Neural progenitor cell (in vitro differentiated cells): ENCODE measurements at regions not wholly inside any gene's neighbourhood (a gene's known extent, or its start where the extent isn't known, plus 50 kb on each side); places are given as distances from the start of the nearest gene placed in this dataset.

ENCODE experiments used
- DNase-seq: peaks from one replicate; pipeline ENCODE4 v3.0.0-alpha.2; 2016; ENCODE audit warnings: low spot score
- H2AFZ ChIP-seq: fragments of 200-600 bp; sonication (generic); replicated peaks from 2 replicates; pipeline ENCODE4 v1.6.1; 2016; ENCODE audit warnings: antibody characterized with exemption
- H3F3A ChIP-seq: fragments of 200-600 bp; sonication (generic); 2 replicates; pipeline ENCODE4 v1.6.1; 2016; ENCODE audit warnings: antibody characterized with exemption, low read depth
- H3K27ac ChIP-seq: fragments of 200-600 bp; sonication (generic); 2 replicates; pipeline ENCODE4 v1.5.1; 2016; ENCODE audit warnings: mild to moderate bottlenecking
- H3K27me3 ChIP-seq: fragments of 200-600 bp; sonication (generic); 2 replicates; pipeline ENCODE4 v1.6.1; 2016; ENCODE audit warnings: mild to moderate bottlenecking, moderate library complexity
- H3K36me3 ChIP-seq: fragments of 200-600 bp; sonication (generic); 2 replicates; pipeline ENCODE4 v1.5.1; 2016
- H3K4me1 ChIP-seq: fragments of 200-600 bp; sonication (generic); 2 replicates; pipeline ENCODE4 v1.6.1; 2016; ENCODE audit warnings: mixed run types
- H3K4me2 ChIP-seq: fragments of 200-600 bp; sonication (generic); 2 replicates; pipeline ENCODE4 v1.6.1; 2016
- H3K4me3 ChIP-seq: fragments of 200-600 bp; sonication (generic); 2 replicates; pipeline ENCODE4 v1.5.1; 2016
- H3K79me2 ChIP-seq: fragments of 200-600 bp; sonication (generic); 2 replicates; pipeline ENCODE4 v1.6.1; 2016; ENCODE audit warnings: low read depth
- H3K9ac ChIP-seq: fragments of 200-600 bp; sonication (generic); 2 replicates; pipeline ENCODE4 v1.6.1; 2016
- H3K9me3 ChIP-seq: fragments of 200-600 bp; sonication (generic); 2 replicates; pipeline ENCODE4 v1.5.1; 2016; ENCODE audit warnings: low read depth
- H4K20me1 ChIP-seq: fragments of 200-600 bp; sonication (generic); 2 replicates; pipeline ENCODE4 v1.6.1; 2016; ENCODE audit warnings: low read depth
- H3K27ac Mint-ChIP-seq: 3 replicates; pipeline ENCODE4 v1.8.0; 2021; ENCODE audit warnings: mixed read lengths
- H3K27me3 Mint-ChIP-seq: 2 replicates; pipeline ENCODE4 v1.8.0; 2022; ENCODE audit warnings: low read depth, mild to moderate bottlenecking, inconsistent platforms, moderate library complexity, mixed read lengths; ENCODE audit not compliant: insufficient read depth
- H3K36me3 Mint-ChIP-seq: 3 replicates; pipeline ENCODE4 v1.8.0; 2021; ENCODE audit warnings: mixed read lengths
- H3K4me1 Mint-ChIP-seq: 3 replicates; pipeline ENCODE4 v1.8.0; 2021; ENCODE audit warnings: mixed read lengths
- H3K4me3 Mint-ChIP-seq: 3 replicates; pipeline ENCODE4 v1.8.0; 2021; ENCODE audit warnings: mild to moderate bottlenecking, moderate library complexity, mixed read lengths
- H3K9me3 Mint-ChIP-seq: 3 replicates; pipeline ENCODE4 v1.8.0; 2020; ENCODE audit warnings: mixed read lengths
- CTCF ChIP-seq: fragments of 200-600 bp; sonication (generic); IDR thresholded peaks from 2 replicates; pipeline ENCODE4 v1.5.1; 2017; ENCODE audit warnings: antibody characterized with exemption, mild to moderate bottlenecking
- EZH2 ChIP-seq: fragments of 200-600 bp; sonication (generic); IDR thresholded peaks from 2 replicates; pipeline ENCODE4 v1.6.1; 2017; ENCODE audit warnings: antibody characterized with exemption, mild to moderate bottlenecking, moderate library complexity
- EZH2phosphoT487 ChIP-seq: fragments of 200-600 bp; sonication (generic); IDR thresholded peaks from 2 replicates; pipeline ENCODE4 v1.6.1; 2017; ENCODE audit warnings: antibody characterized with exemption

GRCh38 chr3:8136553-8136952 is 365.1 kb upstream of the LMCD1 start:
- no peaks in the 10 kb centered on the region for H3K36me3 ChIP-seq
- Mint-ChIP-seq H3K27me3 (peaks cover 3% of the 10 kb centered on the region), H3K9me3 (no peaks in the 10 kb centered on the region), H3K4me3 (no peak overlapping the region), H3K36me3 (no peaks in the 10 kb centered on the region), H3K4me1 (no peaks in the 10 kb centered on the region), H3K27ac (no peak overlapping the region)
- no peak overlapping the region for H2AFZ ChIP-seq
- H3K27me3 ChIP-seq = no peaks in the 10 kb centered on the region
- no peak overlapping the region for H3K27ac ChIP-seq
- H3K9me3 ChIP-seq = no peaks in the 10 kb centered on the region
- H4K20me1 ChIP-seq = no peaks in the 10 kb centered on the region
- no peak overlapping the region for H3K9ac ChIP-seq
- no peaks in the 10 kb centered on the region for H3K4me1 ChIP-seq
- H3K4me3 ChIP-seq = no peak overlapping the region
- TF ChIP-seq CTCF = no peak
- peaks cover 3% of the 10 kb centered on the region for H3F3A ChIP-seq
- H3K4me2 ChIP-seq = no peak overlapping the region
- no peaks in the 10 kb centered on the region for H3K79me2 ChIP-seq
- no peak for DNase-seq

GRCh38 chr3:8143186-8143585 is 358.4 kb upstream of the LMCD1 start:
- H2AFZ ChIP-seq = no peak overlapping the region
- no peak overlapping the region for H3K4me3 ChIP-seq
- no peaks in the 10 kb centered on the region for H3K79me2 ChIP-seq
- H3K27ac Mint-ChIP-seq = no peak overlapping the region
- no peak for DNase-seq
- H3K36me3 ChIP-seq = no peaks in the 10 kb centered on the region
- H3K27me3 ChIP-seq = no peaks in the 10 kb centered on the region
- H3K4me2 ChIP-seq = no peak overlapping the region
- H3K9me3 Mint-ChIP-seq = no peaks in the 10 kb centered on the region
- no peak for TF ChIP-seq EZH2phosphoT487
- TF ChIP-seq CTCF = no peak
- TF ChIP-seq EZH2 = no peak
- H3K9ac ChIP-seq = no peak overlapping the region
- H3K36me3 Mint-ChIP-seq = no peaks in the 10 kb centered on the region
- H4K20me1 ChIP-seq = no peaks in the 10 kb centered on the region
- peaks cover 2% of the 10 kb centered on the region for H3K27me3 Mint-ChIP-seq
- H3F3A ChIP-seq = peaks cover 3% of the 10 kb centered on the region
- H3K27ac ChIP-seq = no peak overlapping the region
- H3K4me1 ChIP-seq = no peaks in the 10 kb centered on the region
- no peaks in the 10 kb centered on the region for H3K9me3 ChIP-seq
- H3K4me3 Mint-ChIP-seq = no peak overlapping the region
- H3K4me1 Mint-ChIP-seq = no peaks in the 10 kb centered on the region

GRCh38 chr3:8145661-8146060 is 356.0 kb upstream of the LMCD1 start:
- Histone ChIP-seq H2AFZ (no peak overlapping the region), H3K79me2 (no peaks in the 10 kb centered on the region), H3K9ac (no peak overlapping the region), H3K36me3 (no peaks in the 10 kb centered on the region), H3K27ac (no peak overlapping the region), H3F3A (peaks cover 3% of the 10 kb centered on the region), H3K27me3 (no peaks in the 10 kb centered on the region), H3K4me1 (no peaks in the 10 kb centered on the region), H4K20me1 (no peaks in the 10 kb centered on the region), H3K4me2 (no peak overlapping the region), H3K4me3 (no peak overlapping the region), H3K9me3 (no peaks in the 10 kb centered on the region)
- H3K27me3 Mint-ChIP-seq = peaks cover 2% of the 10 kb centered on the region
- H3K36me3 Mint-ChIP-seq = no peaks in the 10 kb centered on the region
- DNase-seq = no peak
- H3K4me1 Mint-ChIP-seq = no peaks in the 10 kb centered on the region
- H3K27ac Mint-ChIP-seq = no peak overlapping the region
- no peak overlapping the region for H3K4me3 Mint-ChIP-seq
- TF ChIP-seq EZH2phosphoT487 = no peak
- no peak for TF ChIP-seq EZH2
- no peak for TF ChIP-seq CTCF
- H3K9me3 Mint-ChIP-seq = no peaks in the 10 kb centered on the region

- H3K27me3 Mint-ChIP-seq = no peaks in the 10 kb centered on the region
- H3F3A ChIP-seq = no peaks in the 10 kb centered on the region
- no peaks in the 10 kb centered on the region for H4K20me1 ChIP-seq
- H3K36me3 ChIP-seq = no peaks in the 10 kb centered on the region
- H3K79me2 ChIP-seq = no peaks in the 10 kb centered on the region
- no peaks in the 10 kb centered on the region for H3K9me3 Mint-ChIP-seq
- no peaks in the 10 kb centered on the region for H3K27me3 ChIP-seq
- no peak overlapping the region for H3K4me3 ChIP-seq
- no peaks in the 10 kb centered on the region for H3K4me1 ChIP-seq
- no peak for TF ChIP-seq EZH2phosphoT487
- TF ChIP-seq CTCF = no peak
- TF ChIP-seq EZH2 = no peak
- no peak overlapping the region for H3K27ac Mint-ChIP-seq
- no peak overlapping the region for H2AFZ ChIP-seq
- no peak for DNase-seq
- H3K9me3 ChIP-seq = no peaks in the 10 kb centered on the region
- H3K4me2 ChIP-seq = no peak overlapping the region
- H3K36me3 Mint-ChIP-seq = no peaks in the 10 kb centered on the region
- no peak overlapping the region for H3K27ac ChIP-seq
- H3K4me3 Mint-ChIP-seq = no peak overlapping the region
- no peak overlapping the region for H3K9ac ChIP-seq
- no peaks in the 10 kb centered on the region for H3K4me1 Mint-ChIP-seq
These were observed 353.9 kb upstream of the LMCD1 start for GRCh38 chr3:8147711-8148110.
